LNCaP clone FGC (cell line): ENCODE measurements at regions not wholly inside any gene's neighbourhood (a gene's known extent, or its start where the extent isn't known, plus 50 kb on each side); places are given as distances from the start of the nearest gene placed in this dataset.

ENCODE experiments used
- DNase-seq: peaks from one replicate; pipeline ENCODE4 v3.0.0-alpha.2; 2011; ENCODE audit warnings: low read depth
- H3K4me3 ChIP-seq: 2 replicates; pipeline ENCODE4 v1.5.1; 2011; ENCODE audit warnings: mild to moderate bottlenecking, low read depth, low read length, control low read depth
- TF ChIP-seq, protein P1 (sequence below): IDR thresholded peaks from 2 replicates; pipeline ENCODE4 v1.5.1; 2012; ENCODE audit warnings: mild to moderate bottlenecking; ENCODE audit not compliant: control insufficient read depth, insufficient read depth; ENCODE audit errors: extremely low read depth

DNA sequence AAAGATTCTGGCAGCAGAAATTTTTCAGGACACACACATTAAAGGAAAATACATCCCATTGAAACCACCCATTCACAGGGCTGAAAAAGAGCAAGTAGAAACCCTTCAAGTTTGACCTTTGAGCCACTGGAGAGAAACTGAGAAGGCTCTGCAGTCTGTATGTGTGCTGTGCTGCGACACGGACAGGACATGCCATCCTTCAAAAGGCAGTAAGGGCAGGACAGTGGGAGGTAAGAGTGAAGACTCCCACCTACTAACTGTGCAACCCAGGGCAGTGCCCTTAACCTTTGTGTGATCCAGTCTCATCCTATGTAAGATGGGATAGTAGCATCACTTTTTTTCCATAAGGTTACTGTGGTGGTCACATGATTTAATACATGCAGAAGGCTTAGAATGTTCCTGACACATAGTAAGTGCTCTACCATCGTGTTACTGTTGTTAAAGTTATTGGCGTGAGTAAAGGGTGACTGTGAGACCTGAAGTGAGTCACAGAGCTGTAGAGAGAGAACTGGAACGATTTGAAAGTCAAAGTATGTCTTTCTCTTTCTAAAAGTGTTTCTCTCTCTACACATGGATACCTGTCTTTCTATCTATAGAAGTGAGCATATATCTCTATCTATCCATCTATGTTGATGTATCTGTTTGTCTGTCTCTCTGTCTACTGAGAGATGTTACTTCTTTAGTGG is 153.7 kb upstream of the OLIG3 start:
- H3K4me3 ChIP-seq: no peak overlapping the region
- no peak for DNase-seq
- TF ChIP-seq, protein P1, sequence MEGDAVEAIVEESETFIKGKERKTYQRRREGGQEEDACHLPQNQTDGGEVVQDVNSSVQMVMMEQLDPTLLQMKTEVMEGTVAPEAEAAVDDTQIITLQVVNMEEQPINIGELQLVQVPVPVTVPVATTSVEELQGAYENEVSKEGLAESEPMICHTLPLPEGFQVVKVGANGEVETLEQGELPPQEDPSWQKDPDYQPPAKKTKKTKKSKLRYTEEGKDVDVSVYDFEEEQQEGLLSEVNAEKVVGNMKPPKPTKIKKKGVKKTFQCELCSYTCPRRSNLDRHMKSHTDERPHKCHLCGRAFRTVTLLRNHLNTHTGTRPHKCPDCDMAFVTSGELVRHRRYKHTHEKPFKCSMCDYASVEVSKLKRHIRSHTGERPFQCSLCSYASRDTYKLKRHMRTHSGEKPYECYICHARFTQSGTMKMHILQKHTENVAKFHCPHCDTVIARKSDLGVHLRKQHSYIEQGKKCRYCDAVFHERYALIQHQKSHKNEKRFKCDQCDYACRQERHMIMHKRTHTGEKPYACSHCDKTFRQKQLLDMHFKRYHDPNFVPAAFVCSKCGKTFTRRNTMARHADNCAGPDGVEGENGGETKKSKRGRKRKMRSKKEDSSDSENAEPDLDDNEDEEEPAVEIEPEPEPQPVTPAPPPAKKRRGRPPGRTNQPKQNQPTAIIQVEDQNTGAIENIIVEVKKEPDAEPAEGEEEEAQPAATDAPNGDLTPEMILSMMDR: no peak

DNA sequence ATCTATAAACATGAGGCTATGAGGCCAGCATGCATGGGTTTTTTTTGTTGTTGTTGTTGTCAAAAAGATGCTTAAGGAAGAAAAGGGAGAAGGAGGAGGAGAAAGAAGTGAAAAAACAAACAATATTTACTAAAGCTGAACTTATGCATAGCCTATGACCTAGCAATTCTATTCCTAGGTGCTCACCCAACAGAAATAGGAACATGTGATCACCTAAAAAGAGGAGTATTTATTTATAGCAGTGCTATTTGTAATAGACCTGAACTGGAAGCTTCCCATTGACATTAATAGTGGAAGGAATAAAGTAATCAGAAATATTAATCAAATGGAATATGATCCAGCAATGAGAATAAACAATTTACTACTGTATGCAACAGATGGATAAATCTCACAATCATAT is 156.5 kb upstream of the OLIG3 start:
- DNase-seq: no peak
- H3K4me3 ChIP-seq: no peak overlapping the region
- TF ChIP-seq, protein P1: no peak

DNA sequence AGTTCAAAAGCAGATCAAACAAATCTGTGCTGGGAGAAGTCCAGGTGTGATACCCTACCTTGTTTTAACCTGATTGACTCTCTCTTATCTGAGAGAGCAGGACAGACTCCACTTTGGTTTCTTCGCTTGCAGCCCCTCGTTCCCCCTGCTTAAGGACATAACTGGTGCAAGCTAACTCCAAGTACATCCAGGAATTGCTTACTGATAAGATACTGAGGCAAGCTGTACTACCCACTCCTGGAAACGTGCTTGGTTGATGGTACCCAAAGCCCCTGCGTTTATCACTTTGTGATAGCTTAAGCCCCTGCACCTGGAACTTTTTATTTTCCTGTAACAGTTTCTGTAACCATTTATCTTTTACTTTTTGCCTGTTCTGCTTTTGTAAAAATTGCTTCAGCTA is 157.0 kb upstream of the OLIG3 start:
- TF ChIP-seq, protein P1: no peak
- DNase-seq: no peak

DNA sequence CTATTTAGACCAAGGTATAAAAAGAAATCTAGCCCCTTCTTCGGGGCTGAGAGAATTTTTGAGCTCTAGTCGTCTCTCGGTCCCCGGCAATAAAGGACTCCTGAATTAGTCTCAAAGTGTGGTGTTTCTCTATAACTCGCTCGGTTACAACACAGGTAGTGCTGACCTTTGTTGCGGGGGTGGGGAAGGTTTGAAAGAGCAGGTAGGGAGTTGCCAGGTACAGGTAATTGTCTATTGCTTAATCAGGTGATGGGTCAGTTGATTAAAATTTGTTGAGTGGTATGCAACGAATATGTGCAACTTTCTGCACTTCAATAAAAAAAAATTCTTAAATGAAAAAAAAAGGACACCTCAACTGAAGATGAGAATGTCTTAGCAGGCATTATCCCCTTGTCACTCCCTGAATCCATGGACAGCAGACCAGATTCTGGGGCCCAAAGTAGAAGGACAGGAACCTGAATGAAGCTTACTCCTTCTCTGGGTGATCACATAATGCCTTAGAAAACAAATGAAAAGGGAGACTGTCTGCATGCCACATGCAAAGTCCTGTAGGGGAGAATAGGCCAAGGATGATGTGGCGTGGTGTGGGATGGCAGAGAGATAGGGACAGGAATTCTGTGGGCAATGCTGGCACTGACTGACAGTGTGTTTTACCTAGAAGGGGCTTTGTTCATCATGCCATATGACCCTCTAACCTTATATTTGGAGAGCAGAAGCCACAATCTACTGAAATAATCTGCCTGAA is 157.6 kb upstream of the OLIG3 start:
- TF ChIP-seq, protein P1: no peak
- no peak overlapping the region for H3K4me3 ChIP-seq
- DNase-seq: no peak

More for the DNA sequence above, 157.0 kb upstream of the OLIG3 start:
- H3K4me3 ChIP-seq: no peak overlapping the region

DNA sequence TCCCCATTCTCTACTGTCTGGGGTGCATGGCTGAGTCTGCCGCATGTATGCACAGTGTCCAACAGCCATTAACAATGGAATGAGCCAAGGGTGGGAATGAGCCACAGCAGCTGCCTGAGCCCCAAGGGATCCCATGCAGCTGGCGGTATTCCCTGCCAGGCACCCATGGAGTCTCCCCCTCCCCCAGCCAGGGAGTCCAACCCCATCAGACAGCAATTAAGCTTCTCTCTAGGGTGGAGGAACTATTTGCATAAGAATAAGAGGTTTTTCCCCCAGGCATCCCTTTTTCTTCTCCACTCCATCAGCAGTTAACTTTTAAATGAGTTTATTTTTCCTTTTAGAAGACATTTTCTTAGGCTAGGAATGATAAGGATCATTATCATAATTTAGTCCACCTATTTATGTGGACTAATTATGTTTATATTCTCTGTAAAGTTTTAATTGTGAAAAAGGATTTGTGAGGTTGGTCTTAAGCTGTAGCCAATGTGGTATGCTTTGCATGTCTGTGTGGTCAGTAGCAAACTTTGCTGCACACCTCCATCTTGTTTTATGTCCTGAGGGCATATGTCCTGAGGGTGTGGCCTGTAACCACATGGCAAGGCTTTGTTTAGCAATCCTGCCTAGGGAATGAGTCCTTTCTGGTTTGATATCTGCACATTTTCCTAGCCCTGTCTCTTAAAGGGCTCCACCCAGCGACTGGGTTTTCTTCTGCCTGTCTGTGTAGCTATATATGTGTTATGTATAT is 158.9 kb upstream of the OLIG3 start:
- DNase-seq: no peak
- H3K4me3 ChIP-seq: no peak overlapping the region
- TF ChIP-seq, protein P1: no peak

DNA sequence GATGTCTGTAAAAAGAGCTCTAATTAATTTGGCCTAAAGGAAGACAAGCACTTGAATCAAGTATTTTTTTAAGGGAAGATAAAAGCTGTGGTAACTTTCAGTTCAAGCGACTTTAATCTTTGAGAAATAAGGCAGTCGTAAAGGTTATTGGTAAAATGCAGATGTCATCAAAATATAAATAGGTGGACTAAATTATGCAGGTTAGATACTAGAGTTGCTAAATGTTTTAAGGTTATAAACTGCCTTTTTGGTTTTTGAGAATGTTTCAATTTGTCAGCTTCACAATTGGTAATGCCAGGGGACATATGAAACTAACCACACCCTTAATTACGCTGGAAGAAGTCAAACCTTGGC is 159.5 kb upstream of the OLIG3 start:
- no peak overlapping the region for H3K4me3 ChIP-seq
- TF ChIP-seq, protein P1: no peak
- DNase-seq: no peak
